ENCODE measurements at regions not wholly inside any gene's neighbourhood (a gene's known extent, or its start where the extent isn't known, plus 50 kb on each side); places are given as distances from the start of the nearest gene placed in this dataset.

DNA sequence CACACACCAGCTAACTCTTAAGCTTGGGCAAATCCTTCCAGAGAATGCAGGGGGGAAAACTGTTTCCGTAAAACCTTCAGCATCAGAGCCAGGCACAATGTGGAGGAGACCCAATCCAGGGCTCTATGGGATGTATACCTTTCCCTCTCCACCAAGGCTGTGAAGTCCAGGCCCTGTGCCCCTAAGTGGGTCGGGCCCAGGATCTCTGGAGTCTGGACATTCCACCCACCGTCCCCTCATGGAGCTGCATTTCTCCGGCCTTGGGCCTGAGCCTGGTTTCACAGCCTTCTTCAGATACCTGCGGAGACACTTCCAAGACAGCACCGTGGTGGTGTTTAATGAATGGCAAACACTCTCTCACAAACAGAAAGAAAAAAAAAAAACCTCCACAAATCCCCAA lies 186.2 kb downstream of the URI1 start:
- DNase-seq (ENCODE audit: low spot score), result no peak

DNA sequence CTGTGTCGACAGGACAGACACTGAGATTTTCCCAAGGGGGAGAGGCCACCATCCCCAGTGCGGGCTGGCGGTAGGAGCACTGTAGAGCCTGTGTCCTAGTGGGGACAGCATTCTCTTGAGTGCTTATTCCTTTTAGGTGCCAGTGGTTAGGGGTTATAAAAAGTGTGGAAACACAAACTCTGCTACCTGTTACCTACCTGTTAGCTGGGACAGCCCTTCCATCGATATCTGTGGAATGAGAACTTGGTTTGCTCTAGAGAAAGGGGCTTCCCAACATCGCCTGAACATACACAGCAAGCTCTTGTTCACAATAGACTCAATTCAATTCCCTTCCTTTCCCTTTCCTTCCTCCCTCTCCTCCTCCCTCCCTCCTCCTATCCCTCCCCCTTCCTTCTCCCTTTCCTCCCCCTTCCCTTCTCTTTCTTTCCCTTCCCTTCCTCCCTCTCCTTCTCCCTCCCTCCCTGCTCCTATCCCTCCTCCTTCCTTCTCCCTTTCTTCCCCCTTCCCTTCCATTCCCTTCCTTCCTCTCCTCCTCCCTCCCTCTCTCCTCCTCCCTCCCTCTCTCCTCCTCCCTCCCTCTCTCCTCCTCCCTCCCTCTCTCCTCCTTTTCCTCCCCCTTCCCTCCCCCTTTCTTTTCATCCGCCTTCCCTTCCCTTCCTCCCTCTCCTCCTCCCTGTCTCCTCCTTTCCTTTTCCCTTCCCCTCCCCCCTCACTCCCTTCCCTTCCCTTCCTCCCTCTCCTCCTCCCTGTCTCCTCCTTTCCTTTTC lies 188.5 kb downstream of the URI1 start:
- DNase-seq (ENCODE audit: low spot score), result no peak

DNA sequence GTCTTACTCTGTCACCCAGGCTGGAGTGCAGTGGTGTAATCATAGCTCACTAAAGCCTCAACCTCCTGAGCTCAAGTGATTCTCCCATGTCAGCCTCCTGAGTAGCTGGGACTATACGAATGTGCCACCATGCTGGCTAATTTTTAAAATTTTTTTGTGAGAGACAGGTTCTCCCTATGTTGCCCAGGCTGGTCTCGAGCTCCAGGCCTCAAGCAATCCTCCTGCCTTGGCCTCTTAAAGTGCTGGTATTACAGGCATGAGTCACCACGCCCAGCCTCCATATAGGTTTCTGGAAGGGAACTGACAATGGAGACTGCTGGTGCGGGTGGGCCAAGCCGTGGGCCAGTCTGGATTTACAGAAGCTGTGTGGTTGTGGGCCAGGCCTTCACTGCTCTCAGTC lies 189.2 kb downstream of the URI1 start:
- DNase-seq (ENCODE audit: low spot score), result no peak

DNA sequence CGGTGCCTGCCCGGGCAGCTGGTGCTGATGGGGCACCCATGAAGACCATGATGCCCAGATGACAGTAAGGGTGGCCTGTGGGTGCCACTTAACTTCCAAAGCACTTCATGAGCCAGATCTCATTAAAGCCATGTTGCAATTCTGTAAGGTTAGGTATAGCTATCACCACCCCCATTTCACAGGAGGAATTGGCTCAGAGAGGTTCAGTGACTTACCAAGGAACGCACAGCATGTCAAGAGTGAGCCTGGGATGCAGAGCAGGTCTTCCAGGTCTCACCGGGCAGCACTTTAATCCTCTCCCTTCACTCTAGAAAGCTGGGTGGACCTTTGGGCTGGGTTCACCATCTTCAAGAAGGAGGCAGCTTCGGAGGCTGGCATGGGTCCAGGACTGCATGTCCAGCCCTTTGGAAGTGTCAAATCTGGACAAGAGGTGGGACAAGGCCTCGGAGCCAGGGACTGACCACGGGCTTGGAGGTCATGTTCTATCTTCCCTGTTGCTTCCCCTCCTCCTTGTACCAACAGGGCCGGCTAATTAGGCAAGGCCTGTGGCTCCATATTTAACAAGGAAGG lies 189.8 kb downstream of the URI1 start:
- DNase-seq (ENCODE audit: low spot score), result no peak

DNA sequence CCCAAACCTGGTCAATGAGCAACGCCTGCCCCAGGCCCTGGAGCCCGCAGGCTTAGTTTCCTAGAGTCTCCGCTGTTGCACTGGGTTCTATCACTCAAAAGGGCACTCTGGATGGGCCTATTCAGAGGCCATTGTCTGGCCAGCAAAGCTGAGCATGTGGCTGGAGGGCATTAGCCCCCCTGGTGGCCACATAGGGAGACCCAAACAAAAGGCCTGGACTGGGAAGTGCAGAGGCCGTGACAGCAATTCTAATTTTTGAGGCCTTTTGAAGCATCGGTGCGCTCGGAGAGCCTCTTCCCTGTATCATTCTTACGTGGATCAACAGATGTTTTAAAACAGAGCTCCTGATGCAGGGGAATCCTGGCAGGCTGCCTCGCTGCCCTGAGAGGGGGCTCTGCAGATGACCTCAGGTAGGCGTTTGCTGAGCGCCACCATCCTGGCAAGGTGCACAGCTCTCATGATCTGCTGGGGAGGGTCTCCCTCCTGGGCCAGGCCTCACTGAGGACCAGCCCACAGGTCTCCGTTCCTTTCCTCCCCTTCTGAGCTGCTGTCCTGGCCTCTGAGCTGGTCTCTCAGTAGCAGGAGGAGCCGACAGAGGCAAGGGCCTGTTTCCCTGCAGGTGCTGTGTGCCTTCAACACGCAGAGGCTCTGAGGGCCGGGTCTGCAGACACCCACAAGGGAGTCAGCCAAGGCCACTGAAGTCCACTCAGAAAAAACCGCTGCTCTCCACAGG lies 190.5 kb downstream of the URI1 start:
- DNase-seq (ENCODE audit: low spot score), result peak; percentile 46

DNA sequence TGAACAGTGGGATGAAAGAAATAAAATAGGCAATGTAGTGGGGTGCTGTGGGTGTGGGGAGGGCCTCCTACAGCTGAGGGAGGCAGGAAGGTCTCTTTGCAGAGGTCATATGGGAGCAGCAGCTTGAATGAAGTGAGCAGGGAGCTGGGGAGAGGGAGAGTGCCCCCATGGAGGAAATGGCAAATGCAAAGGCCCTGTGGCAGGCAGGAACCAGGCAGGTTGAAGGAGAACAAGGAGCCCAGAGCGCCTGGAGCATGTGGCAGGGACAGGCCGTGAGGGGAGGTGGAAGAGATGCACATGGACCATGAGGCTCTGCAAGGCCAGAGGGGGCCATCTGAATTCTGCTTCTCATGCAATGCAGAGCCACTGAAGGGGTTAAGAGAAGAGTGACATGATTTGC lies 191.8 kb downstream of the URI1 start:
- no peak for DNase-seq (ENCODE audit: low spot score)

DNA sequence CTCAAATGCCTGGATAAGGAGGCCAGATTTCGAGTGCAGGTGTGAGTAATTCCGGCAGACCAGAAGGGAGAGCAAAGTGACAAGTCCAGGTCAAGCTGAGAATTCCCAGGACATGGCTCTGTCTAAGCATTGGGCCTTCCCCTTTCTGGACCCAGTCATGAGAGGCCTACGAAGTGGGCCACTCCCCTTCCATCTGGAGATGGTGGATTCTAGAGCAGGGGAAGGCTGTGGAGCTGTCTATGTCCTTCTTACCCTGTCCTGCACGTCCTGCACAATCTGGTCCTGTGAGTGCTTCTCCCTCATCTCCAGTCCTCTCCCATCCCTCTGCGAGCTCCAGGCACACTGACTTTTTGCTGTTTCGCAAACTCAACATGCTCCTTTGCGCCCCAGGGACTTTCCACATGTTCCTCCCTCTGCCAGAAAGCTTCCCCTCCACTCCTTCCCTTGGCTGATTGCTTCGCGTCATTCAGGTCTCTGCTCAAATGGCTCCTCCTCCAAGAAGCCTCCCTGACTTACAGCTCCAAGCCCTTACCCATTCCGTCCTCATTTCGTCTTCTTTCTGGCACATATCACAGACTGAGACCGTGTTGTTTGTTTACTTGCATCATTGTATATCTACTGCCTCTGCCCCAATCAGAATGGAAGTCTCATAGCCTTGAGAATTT lies 193.2 kb downstream of the URI1 start:
- DNase-seq (ENCODE audit: low spot score), result no peak

DNA sequence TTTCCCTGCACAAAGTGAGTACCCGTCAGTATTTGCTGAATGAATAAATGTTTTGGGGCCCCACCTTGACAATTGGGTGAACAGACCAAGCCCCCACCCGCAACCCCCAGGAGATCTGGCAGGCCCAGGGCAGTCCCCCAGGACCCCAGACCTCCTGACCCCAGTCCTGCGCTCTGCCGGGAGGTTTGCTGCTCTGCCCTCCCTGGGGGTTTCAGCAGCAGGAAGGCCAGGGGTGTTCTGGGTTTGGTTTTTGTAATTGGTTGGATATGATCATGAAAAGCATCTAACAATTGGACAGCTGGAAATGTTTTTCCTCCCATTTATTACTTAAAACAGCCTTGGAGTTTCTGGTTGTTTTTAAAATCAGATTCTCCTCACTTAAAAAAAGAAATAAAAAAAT lies 193.8 kb downstream of the URI1 start:
- DNase-seq (ENCODE audit: low spot score), result no peak

DNA sequence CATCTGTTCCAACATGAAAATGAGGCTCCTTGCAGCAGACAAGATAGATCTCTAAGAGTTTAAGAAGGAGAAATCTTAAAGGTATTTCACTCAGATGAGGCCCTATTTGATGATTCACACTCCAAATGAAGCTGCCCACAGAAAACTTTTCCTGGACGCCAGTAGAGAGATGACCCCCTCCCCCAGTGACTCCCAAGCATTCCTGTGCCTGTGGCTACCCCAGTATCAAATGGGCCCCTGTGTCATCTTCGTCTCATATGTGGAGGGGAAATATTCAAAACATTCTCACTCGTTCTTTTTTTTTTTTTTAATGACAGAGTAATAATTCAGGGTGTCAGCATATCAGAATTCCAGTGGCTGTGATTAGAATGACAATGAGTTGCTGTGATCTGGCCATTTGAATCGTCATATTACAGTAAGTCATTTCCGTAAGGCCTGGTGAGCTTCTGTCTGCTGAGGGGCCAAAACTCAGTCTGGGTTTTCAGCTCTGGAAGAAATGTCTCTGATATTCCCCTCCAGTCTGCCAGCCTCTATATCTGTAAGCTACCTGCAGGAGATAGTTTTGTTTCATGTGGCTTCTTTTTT lies 194.7 kb downstream of the URI1 start:
- DNase-seq (ENCODE audit: low spot score), result no peak

DNA sequence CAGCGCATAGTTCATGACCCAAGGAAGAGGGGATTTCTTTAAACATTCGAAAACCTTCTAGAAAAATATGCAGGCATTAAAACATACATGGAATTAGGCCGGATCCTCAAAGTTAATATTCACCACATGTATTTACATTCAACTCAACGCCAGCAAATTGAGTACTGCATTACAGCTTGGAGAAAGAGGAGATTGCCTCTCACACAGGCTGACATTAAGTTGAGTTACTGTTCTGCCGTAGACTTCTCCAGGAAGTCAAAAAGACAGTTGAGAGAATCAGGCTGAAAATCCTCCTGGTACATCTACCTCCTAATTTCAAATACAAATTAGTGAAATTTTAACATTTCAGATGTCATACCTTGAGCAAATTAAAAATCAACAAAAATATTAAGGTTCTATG lies 195.7 kb downstream of the URI1 start:
- no peak for DNase-seq (ENCODE audit: low spot score)

DNA sequence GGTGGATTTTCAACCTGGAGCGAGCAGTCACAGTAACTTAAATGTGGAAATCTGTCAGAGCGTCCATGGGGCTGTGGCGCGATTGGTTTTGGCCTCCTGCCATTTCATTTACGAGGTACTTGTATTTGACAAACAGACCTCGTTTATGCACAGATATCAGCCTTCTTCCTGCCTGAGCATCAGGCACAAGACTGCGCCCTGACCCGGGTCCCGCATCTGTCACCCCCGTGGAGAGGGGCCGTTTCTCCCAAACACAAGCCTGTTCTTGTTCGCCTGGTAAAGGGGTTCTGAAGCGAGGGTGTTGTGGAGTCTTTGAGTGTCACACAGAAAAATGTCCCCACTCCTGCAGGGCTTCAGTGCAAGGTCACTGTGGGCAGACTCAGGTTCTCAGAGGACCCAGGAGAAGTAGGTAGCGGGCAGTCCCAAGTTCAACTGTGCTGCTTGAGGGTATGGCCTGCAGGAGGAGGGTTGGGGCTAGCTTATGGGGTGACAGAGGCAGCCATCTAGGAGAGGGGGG lies 202.3 kb downstream of the URI1 start:
- DNase-seq (ENCODE audit: low spot score), result no peak

DNA sequence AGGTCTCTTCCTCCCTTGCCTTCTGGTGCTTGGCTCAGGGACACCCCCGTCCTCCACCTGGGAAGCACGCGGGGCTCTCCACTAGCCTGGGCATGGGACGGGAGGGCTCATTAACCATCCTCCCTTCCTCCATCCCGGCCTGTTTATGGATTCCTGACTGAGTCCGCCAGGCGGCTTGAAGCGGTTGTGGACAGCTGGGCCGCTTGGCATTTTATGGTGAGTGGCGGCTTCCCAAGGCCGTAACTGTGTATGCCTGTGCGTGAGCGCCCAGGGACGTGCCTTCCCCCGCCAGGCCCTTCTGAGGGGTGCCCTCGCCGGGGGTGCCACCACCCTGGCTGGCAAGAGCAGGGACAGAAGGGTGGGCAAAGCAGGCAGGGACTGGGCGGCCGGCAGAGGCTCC lies 202.8 kb downstream of the URI1 start:
- DNase-seq (ENCODE audit: low spot score), result no peak

DNA sequence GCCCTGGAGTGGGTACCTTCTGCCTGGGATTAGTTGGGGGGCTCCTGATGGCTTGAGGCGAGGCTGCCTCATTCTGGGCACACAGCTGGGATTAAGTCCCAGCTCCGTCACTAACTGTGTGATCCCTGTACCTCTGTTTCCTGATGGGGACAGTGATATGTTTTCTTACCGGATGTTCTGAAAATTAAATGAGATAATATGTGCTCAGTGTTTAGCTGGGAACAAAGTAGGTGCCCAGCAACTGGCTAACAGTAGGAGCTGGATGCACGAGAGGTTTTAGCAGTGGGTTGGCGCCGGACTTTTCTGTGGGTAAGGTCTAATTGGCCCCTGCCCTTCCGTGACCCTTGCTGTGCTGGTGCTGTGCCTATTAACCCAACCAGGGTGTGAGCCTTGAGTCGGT lies 203.4 kb downstream of the URI1 start:
- no peak for DNase-seq (ENCODE audit: low spot score)

DNA sequence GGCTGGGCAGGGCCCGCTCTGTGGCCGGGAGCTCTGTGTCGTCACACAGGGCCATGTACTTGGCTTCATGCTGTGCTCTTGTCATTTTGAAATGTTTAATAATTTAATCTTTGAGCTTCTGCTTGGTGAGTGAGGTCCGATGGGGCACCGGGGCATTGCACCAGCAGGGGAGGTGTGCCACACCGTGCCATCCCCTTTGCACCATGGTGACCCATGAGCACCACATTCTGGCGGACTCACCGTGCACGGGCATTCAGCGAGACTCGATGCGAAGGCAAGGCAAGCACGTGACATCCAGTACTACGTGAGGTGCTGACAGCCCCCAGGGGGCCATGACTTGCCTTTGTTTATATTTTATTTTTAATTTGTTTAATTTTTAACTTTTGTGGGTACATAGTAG lies 204.3 kb downstream of the URI1 start:
- no peak for DNase-seq (ENCODE audit: low spot score)

DNA sequence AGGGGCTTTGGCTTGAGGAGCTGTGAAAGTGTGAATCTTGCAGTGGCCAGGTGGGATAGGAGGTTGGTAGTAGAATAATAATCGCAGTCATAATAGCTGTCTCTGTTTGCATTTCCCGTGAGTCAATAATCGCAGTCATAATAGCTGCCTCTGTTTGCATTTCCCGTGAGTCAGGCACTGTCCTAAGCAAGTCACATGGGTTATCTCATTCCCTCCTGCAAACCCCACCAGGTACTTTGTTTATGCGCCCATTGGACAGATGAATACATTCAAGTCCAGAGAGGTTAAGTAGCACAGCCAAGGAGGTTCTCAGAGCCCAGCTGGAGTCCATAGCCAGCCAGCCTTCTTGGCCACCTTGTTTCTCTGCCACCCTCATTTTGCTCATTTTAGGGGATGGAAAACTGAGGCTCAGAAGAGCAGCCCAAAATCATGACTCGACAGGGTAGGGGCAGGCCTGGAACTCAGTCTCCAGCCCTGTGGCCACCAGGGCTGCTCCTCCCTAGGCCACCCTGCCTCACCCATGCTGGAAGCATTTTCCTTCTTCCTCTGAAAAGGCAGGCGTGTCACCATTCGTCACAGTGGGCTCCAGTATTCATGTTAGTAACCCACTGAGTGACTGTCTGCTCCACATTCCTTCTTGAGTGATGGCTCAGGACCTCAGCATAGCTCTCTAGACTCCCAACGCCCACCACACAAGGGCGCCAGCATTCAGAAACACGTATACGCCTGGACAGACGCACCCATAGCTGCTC lies 206.2 kb downstream of the URI1 start:
- DNase-seq (ENCODE audit: low spot score), result no peak

DNA sequence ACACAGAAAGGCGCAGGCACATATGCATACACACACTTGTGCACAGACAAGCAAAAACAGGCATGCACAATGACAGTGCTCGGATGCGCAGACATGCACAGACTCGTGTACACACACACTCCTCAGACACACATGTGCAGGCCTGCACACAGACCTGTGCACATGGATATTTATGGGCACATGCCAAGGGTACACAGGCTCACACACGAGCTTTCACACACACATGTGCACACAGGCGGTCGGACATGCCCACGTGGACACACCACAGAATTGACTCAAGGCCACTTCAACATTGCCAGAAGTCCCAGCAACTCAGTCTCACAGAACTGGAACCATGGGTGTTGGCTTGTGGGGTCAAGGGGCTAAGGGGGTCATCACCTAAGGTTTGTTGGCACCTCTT lies 206.8 kb downstream of the URI1 start:
- DNase-seq (ENCODE audit: low spot score), result no peak

DNA sequence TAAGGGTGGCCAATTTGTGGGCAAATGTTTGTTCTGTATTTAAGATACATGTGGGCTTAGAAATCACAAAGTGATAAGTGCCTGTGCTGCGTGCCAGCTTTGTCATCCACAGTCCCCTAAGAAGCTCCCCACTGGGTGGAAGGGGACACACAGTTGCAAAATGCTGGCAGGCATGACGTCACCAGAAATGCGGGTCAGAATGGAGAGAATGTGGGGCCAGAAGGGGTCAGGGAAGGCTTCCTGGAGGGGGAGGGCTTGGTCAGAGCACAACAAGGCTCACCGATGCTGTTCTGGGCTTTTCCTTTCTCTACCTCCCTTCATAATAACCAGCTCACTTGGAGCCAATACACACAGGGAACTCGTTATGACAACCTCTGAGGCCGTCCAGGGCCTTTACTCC lies 207.3 kb downstream of the URI1 start:
- no peak for DNase-seq (ENCODE audit: low spot score)

DNA sequence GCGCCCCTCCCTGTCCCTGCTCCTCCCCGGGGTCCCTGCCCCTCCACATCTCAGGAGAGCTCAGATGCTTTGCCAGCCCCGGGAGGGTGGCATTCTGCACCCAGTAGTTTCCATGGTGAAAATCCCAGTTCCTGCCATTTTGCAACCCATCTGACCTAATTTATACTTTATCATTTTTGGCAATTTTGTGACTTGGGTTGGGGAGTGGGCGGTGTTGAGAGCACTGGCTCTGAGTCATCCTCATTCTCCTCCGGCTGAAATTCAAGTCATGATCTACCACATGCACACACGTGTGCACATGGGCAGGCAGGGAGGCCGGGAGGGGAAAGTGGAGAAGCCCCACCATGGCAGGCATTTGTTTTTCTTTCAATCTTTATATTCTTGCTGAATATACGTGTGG lies 208.6 kb downstream of the URI1 start:
- DNase-seq (ENCODE audit: low spot score), result no peak

DNA sequence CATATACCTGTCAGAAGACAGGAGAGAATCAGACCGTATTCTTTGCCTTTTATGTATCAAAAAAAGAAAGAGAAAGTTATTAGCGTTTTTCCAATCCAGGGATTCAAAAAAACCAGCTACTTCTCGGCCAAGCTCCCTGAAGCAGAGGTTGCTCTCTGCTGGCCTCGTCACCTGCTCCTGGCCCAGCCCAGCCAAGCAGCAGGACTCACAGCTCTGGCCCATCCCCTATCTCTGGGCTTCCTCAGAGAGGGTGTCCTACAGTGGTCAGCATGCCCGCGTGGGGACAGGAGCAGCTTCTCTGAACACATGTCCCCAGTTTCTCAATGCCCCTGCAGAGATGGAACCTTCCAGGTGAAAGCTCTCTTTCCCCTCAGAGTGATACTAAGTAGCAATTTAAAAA lies 209.0 kb downstream of the URI1 start:
- DNase-seq (ENCODE audit: low spot score), result no peak

DNA sequence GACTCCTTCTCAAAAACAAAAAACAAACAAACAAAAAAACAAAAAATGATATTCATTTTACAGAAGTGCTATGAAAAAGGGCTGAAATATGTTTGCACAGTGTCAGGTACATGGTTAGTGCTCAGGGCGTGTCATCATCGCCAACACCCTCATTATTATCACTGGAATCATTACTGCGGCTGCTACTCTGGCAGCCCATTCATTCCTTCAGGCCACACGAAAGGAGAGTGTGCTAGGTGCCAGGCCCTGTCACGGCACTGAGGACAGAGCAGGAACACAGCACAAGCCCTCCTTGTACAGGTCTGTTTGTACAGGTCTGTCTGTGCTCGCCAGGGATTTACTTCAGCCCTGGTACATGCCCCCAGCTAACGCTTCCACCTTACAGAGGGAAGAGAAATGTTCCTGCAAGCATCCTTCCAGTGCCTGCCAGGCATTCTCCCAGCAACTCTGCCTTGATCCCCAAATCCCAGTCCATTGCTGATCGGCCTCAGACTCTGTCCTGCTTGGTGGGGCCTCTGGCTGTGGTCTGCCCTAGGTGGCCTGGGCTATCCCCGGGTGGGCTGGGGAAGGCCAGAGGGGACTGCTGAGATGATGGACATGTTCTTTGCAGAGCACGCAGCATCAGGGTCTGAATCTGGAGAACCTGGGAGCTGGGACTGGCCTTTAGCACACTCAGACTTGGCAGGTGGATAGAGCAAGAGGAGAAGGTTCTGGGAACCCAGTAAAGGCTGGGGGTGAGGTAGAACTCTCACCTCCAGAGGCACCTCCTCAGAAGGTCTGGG lies 210.7 kb downstream of the URI1 start:
- no peak for DNase-seq (ENCODE audit: low spot score)
